GM21529 (cell line): ENCODE measurements at regions not wholly inside any gene's neighbourhood (a gene's known extent, or its start where the extent isn't known, plus 50 kb on each side); places are given as distances from the start of the nearest gene placed in this dataset.

Experiments
- ATAC-seq: cut with Tn5 transposase; IDR thresholded peaks from one replicate; pipeline ENCODE4 v1.9.1; 2021; ENCODE audit not compliant: unreplicated experiment

DNA sequence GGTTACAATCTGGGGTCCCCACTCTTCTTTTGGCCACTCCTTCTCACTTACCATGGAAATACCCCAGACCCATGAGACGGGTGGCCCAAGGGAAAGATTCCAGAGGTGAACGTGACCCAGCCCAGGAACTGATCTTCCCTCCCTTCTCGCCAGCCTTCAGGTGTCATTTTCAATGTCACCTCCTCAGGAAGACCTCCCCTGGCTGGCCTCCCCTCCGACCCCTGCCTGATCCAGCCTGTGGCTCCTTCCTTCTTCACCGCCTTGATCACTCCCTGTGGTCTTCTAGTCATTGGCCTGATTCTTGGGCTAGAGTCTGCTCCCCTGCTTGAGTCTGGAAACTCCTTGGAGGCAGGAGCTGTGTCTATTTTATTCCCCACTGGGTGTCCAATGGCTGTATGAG lies 146.1 kb downstream of the SMAD6 start:
- ATAC-seq, result no peak

GRCh38 chr15:66848686-66849392 lies 146.8 kb downstream of the SMAD6 start:
- no peak for ATAC-seq

- no peak for ATAC-seq
These were observed 147.3 kb downstream of the SMAD6 start for GRCh38 chr15:66849393-66849745.

- no peak for ATAC-seq
These were observed 147.7 kb downstream of the SMAD6 start for GRCh38 chr15:66849746-66850077.

- no peak for ATAC-seq
These were observed 148.3 kb downstream of the SMAD6 start for GRCh38 chr15:66850078-66850991.

DNA sequence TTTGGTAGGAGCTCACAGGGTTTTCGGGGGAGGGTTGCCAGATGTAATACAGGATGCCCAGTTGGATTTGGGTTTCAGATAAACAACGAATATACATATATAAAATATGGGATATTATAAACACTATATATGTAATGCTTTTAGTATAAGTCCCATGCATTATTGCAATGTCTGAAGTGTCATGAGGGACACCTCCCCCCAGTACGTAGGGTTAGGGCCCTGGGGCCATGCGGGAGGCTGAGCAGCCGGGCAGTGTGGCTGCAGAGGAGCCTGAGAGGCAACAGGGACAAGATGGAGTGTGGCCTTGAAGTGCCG lies 148.9 kb downstream of the SMAD6 start:
- ATAC-seq, result no peak

DNA sequence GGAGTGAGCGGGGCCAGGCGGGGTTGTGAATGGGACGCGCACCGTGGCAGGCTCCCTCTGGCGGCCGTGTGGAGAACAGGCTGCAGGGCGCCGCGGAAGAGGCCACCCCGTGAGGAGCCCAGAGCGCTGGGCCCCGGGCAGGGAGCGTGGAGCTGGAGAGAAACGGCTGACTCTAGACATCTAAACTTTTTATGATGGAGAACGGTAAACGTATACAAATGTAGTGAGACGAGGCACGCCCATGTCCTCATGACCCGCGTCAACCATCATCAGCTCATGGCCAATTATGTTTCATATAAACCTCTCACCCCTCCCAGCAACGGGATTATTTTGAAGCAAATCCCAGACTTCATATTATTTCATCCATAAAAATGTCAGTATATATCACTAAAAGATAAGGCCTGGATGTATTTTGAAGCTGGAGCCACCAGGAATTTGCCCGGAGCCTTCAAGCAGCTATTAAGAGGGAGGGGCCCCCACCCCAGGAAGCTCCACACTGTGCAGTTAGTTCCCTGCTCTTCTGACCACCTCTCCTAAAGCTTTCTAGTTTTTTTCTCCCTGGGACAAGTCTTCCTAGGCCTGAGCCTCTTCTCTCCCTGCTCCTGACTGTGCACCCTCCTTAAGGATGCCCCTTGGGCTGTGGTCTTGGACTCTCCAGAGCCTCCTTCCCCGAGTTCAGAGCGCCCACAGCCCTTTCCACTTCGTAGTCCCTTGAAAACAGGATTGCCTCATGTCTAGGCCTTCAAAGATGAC lies 149.5 kb downstream of the SMAD6 start:
- ATAC-seq, result peak; percentile 64

DNA sequence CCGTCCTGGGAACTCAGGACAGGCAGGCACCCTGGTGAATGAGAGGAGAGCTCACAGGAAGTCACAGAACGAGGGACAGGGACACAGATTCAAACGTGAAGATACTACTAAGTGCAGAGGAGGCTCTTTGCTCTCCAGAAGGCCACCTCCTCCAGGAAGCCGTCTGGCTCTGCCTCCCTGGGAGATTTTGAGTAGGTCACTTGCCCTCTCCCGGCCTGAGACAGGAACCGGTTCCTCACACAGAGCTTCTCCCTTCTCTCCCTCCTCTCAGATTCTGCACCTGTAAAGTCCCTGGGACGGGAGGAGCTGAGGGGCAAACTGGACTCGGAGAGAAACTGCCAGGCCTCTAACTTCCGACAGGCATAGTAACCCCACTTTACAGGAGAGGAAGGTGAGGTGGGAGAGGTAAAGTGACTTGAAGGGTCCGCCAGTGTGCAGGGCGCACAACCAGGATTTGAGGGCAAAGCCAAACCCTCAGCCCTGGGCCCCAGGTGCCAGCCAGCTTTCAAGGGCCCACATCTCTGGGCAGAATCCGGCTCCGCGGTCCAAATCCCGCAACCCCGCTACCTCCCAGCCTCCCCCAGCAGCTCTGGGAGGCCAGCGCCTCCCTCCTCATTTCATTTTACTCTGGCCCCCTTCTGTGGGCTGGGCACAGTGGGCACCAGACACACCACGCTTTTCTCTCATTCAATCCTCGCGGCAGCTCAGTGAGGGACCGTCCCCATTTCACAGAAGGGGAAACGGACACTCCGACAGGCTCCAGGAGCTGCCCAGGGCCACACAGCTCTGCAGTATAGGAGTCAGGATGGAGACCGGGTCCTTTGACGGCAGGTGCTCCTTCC lies 150.2 kb downstream of the SMAD6 start:
- ATAC-seq, result no peak

DNA sequence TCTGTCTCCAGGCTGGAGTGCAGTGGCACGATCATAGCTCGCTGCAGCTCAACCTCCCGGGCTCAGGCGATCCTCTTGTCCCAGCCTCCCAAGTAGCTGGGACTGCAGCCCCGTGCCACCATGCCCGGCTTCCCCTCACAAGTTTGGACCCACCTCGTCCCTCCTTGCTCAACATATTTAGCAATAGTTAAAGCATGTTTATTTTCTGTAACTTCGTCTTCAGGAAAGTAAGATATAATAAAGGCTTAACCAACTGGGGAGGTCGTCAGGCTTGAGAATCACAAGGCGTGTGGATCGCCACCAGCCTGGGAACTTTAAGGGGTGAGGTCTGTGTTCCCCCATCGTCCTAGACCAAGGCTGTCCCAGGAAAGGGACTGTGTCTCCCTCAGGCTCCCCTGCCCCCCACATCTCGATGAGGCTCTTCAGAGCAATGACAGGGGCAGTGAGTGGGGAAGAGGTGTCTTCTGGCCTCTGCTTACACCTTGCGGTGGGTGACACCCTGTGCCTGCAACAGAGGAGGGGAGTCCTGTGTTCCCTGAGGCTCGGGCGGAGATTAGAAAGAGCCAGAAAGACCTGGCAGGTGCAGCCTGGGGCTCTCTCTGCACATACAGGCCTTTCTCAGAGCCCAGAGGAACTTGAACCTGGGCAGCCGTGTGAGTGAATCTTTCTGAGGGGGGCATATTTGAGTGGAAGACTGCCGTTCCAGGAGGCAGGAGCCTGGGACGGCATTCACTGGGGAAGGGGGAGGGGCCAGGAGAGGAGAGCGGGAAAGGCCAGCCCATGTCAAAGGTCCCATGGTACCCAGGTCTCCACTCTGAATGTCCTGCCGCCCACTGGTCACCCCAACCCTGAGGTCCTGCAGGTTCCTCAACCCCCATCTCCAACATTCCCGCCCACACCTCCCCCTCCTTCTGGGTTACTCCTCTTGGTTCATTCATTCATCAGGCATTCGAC lies 152.3 kb downstream of the SMAD6 start:
- ATAC-seq, result no peak

DNA sequence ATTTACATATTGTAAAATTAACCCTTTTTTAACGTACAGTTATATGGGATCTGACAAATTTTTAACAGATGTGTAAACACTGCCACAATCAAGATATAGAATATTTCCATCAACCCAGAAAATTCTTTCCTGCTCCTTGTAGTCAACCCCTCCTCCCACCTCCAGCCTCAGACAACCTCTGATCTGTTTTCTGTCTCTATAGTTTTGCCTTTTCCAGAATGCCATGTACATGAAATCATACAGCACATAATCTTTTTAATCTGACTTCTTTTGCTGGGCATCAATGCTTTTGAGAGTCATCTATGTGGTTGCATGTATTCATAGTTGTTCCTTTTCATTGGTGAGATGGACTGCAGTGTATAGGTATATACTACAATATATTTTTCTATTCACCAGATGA lies 153.0 kb downstream of the SMAD6 start:
- ATAC-seq, result no peak

DNA sequence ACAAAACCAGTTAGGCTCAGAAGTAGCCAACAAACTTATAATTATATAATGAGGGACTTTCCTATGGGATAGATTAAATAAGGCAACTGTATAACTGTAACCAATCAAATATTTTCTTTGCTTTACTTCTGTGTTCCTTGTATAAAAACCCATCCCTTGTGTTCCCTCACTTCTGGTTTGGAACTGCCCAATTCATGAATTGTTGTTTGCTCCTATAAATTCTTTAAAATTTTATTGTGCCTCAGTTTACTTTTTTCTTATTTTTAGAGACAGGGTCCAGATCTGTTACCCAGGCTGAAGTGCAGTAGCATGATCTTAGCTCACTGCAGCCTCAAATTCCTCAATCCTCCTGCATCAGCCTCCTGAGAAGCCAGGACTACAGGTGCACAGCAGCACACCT lies 155.7 kb downstream of the SMAD6 start:
- no peak for ATAC-seq

DNA sequence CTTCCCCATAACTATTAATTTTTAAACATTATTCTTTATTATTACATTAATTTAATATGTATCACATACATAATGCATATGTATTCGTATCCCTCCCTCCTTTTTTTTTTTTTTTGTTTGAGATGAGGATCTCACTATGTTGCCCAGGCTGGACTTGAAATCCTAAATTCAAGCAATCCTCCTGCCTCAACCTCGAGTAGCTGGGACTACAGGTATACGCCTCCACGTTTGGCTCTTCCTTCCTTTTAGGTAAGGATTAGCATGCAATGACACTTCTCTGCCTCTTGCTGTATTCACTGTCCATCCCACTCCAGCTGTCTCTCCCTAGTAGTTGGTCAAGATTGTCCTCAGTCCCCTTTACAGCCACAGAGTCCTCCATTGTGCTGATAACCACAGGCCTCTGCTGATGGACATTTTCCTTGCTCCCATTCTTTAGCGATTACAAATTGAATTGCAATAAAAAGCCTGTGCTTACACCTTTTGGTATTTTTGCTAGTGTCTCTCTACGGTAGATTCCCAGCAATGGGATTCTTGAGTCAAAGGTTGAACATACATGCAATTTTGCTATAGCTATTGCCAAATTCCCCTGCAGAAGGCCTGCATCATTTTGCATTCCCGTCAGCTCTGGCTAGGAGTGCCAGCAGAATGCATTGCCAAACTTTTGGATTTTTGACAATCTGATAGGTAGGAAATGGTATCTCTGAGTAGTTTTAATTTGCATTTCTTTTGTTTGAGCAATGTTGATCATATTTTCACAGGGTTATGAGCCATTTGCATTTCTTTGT lies 156.6 kb downstream of the SMAD6 start:
- no peak for ATAC-seq

DNA sequence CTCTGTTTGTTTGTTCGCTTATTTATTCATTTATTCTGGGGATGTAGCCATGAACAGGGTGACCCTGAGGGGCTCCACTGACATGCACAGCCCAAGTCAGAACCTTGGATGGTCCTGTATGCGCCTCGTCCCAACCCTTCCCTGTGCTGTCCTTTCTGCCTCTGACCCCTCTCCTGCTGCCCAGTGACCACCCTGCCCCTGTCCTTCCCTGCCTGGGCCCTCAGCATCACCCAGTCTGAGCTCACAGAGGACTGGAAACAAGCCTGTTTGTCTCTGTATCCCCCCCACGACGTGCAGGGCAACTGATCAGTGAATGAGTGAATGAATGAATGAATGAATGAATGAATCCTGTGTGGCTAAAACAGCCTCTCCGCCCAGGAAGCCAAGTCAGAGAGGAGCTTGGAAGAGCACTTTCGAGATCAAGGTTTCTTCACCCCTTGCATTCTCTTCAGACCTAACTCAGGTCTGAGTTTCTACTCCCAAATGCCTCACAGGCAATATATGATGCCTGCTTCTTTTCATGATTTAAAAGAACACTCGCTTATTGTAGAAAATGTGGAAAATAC lies 157.7 kb downstream of the SMAD6 start:
- ATAC-seq, result no peak

- ATAC-seq, result no peak
These were observed 158.8 kb downstream of the SMAD6 start for GRCh38 chr15:66860844-66861243.

GRCh38 chr15:66862111-66862939 lies 160.3 kb downstream of the SMAD6 start:
- ATAC-seq, result no peak

DNA sequence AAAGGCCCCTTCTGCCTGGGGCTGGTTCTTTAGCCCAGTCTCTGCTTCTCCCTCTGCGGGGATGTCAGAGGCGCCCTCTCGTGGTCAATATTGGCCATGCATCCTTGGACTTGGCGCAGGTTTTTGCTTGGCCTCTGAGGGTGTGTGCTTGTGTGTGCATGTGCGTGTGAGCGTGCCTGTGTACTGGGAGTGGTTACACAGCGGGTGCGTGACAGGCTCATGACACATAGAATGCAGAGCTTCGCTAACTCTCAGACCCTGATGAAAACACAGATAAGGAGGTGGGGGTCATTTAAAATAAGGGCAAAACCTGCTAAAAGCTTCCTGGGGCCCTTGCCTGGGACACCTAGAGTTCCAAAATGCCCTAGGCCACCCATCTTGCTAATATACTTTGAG lies 160.9 kb downstream of the SMAD6 start:
- peak; percentile 47 for ATAC-seq

DNA sequence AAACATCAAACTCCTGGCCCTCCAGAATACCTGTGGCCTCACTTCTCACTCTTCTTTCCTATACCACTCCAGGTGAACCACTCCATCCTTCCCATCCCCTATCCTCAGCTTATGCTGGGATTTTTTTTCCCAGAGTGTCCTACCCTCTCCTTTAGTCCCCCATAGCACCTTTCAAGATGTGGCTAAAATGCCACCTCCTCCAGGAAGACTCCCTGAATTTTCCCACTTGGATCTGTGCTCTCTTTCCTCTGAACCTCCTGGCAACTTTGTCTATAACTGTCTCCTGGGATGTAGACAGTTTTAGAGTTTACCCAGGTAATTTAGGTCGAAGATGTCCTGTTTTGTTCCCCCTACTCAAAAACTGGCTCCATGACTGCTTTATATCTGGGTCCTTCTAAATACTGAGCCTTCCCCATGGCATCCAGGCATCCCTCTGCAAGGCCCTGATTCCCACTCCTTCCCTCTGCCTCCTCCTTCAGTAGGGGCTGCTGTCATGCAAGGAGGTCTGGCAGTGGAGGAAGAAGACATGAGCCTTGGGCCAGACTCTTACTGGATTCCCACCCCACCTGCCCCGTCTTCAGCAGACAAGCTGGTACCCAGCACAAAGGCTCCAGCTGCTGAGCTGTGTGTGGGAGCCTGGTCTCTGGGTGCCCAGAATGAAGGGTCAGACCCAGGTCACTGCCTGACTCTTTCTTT lies 161.5 kb downstream of the SMAD6 start:
- ATAC-seq, result no peak
